ENCODE measurements at regions not wholly inside any gene's neighbourhood (a gene's known extent, or its start where the extent isn't known, plus 50 kb on each side); places are given as distances from the start of the nearest gene placed in this dataset.

DNA sequence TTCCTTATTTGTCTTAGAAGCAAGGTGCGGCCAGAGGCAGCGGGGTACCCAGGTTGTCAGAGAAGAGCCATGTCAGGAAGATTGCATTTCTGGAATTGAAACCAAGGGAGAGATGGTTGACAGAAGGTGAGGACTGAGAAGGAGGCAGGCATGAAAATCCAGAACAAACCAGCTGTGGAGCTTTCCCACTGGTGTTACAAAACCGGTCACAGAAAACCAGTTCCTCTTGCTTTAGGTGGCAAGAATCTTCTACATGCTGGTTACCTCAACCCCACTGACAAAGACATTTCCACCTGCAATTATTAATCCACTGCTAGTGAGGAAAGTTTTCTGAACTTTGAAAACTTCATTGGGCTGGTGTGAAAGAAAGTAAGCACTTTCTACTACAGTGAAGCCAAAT is 64.0 kb upstream of the MED4 start (continued):
- TF ChIP-seq, protein P1, sequence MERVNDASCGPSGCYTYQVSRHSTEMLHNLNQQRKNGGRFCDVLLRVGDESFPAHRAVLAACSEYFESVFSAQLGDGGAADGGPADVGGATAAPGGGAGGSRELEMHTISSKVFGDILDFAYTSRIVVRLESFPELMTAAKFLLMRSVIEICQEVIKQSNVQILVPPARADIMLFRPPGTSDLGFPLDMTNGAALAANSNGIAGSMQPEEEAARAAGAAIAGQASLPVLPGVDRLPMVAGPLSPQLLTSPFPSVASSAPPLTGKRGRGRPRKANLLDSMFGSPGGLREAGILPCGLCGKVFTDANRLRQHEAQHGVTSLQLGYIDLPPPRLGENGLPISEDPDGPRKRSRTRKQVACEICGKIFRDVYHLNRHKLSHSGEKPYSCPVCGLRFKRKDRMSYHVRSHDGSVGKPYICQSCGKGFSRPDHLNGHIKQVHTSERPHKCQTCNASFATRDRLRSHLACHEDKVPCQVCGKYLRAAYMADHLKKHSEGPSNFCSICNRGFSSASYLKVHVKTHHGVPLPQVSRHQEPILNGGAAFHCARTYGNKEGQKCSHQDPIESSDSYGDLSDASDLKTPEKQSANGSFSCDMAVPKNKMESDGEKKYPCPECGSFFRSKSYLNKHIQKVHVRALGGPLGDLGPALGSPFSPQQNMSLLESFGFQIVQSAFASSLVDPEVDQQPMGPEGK (CRISPR knock-in tag; IDR thresholded peaks at IDR 0.05; ENCODE audit: borderline replicate concordance) = no peak

DNA sequence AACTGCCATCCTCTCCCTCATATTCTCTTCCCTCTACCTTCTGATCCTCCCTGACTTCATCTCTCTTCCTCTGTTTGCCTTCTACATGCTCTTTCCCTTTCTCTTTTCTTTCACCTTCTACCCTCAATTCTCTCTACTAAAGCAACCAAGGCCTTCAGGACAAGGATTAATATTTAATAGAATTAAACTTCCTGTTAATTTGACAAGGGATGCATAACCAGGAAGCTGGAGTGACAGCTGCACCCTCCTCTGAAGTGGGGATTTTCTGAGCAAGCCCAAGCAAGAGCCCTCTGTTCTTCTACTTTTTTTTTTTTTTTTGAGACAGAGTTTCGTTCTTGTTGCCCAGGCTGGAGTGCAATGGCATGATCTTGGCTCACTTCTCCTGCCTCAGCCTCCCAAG is 63.4 kb upstream of the MED4 start:
- TF ChIP-seq CSDC2 (CRISPR knock-in tag; IDR thresholded peaks at IDR 0.05) (no peak), SNAI2 (CRISPR knock-in tag; IDR thresholded peaks at IDR 0.05) (no peak), ZNF565 (CRISPR knock-in tag; conservative IDR thresholded peaks at IDR 0.05; ENCODE audit: low read depth) (no peak), ZC3H10 (CRISPR knock-in tag; IDR thresholded peaks at IDR 0.05) (no peak), TCF4 (CRISPR knock-in tag; IDR thresholded peaks at IDR 0.05; ENCODE audit: borderline replicate concordance) (no peak), RARB (CRISPR knock-in tag; IDR thresholded peaks at IDR 0.05) (no peak), ISL1 (CRISPR knock-in tag; IDR thresholded peaks at IDR 0.05) (no peak)
- TF ChIP-seq, protein P2, sequence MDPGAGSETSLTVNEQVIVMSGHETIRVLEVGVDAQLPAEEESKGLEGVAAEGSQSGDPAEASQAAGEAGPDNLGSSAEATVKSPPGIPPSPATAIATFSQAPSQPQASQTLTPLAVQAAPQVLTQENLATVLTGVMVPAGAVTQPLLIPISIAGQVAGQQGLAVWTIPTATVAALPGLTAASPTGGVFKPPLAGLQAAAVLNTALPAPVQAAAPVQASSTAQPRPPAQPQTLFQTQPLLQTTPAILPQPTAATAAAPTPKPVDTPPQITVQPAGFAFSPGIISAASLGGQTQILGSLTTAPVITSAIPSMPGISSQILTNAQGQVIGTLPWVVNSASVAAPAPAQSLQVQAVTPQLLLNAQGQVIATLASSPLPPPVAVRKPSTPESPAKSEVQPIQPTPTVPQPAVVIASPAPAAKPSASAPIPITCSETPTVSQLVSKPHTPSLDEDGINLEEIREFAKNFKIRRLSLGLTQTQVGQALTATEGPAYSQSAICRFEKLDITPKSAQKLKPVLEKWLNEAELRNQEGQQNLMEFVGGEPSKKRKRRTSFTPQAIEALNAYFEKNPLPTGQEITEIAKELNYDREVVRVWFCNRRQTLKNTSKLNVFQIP (CRISPR knock-in tag; IDR thresholded peaks at IDR 0.05; ENCODE audit: borderline replicate concordance, low read depth) = no peak
- TF ChIP-seq, protein P1 (CRISPR knock-in tag; IDR thresholded peaks at IDR 0.05; ENCODE audit: borderline replicate concordance) = no peak
- ATAC-seq = no peak

GRCh38 chr13:48156466-48156865 is 61.6 kb upstream of the MED4 start:
- no peak for ATAC-seq
- TF ChIP-seq OSR1 (CRISPR knock-in tag; IDR thresholded peaks at IDR 0.05) = no peak
- no peak for TF ChIP-seq TOX (CRISPR knock-in tag; IDR thresholded peaks at IDR 0.05; ENCODE audit: borderline replicate concordance)
- TF ChIP-seq ARNTL (CRISPR knock-in tag; IDR thresholded peaks at IDR 0.05; ENCODE audit: borderline replicate concordance, low read depth) = no peak
- TF ChIP-seq ZC3H10 (CRISPR knock-in tag; IDR thresholded peaks at IDR 0.05) = no peak
- TF ChIP-seq, protein P3, sequence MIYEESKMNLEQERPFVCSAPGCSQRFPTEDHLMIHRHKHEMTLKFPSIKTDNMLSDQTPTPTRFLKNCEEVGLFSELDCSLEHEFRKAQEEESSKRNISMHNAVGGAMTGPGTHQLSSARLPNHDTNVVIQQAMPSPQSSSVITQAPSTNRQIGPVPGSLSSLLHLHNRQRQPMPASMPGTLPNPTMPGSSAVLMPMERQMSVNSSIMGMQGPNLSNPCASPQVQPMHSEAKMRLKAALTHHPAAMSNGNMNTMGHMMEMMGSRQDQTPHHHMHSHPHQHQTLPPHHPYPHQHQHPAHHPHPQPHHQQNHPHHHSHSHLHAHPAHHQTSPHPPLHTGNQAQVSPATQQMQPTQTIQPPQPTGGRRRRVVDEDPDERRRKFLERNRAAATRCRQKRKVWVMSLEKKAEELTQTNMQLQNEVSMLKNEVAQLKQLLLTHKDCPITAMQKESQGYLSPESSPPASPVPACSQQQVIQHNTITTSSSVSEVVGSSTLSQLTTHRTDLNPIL (CRISPR knock-in tag; IDR thresholded peaks at IDR 0.05; ENCODE audit: low read depth) = no peak
- TF ChIP-seq, protein P1 (CRISPR knock-in tag; IDR thresholded peaks at IDR 0.05; ENCODE audit: borderline replicate concordance) = no peak
- TF ChIP-seq SNAI2 (CRISPR knock-in tag; IDR thresholded peaks at IDR 0.05) = no peak
- TF ChIP-seq ZNF565 (CRISPR knock-in tag; conservative IDR thresholded peaks at IDR 0.05; ENCODE audit: low read depth) = no peak
- TF ChIP-seq ZFP3 (CRISPR knock-in tag; IDR thresholded peaks at IDR 0.05) = no peak
- TF ChIP-seq PPARA (CRISPR knock-in tag; IDR thresholded peaks at IDR 0.05; ENCODE audit: borderline replicate concordance) = no peak

DNA sequence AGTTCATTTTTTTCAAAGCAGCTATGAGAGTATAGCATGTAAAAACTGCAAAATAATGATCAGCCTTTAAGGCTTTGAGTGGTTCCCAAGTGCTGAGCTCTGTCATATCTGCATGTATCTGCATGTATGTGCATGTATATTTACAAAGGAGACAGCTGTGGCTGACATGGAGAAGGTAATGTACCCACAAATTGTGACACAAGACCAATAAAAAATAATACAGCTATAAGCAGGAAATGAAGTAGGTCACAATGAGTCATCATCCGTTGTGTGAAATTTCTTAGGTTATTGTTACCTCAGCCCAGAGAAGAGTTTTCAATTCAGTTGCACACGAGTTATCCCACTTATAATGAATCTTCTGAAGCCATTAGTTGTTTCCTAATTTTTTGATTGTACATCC is 60.9 kb upstream of the MED4 start:
- no peak for TF ChIP-seq ZC3H10 (CRISPR knock-in tag; IDR thresholded peaks at IDR 0.05)
- TF ChIP-seq ARNTL (CRISPR knock-in tag; IDR thresholded peaks at IDR 0.05; ENCODE audit: borderline replicate concordance, low read depth) = no peak
- TF ChIP-seq ZFP30 (CRISPR knock-in tag; IDR thresholded peaks at IDR 0.05) = no peak
- no peak for TF ChIP-seq BACH2 (CRISPR knock-in tag; IDR thresholded peaks at IDR 0.05; ENCODE audit: borderline replicate concordance)
- TF ChIP-seq, protein P2 (CRISPR knock-in tag; IDR thresholded peaks at IDR 0.05; ENCODE audit: borderline replicate concordance, low read depth) = no peak
- TF ChIP-seq, protein P1 (CRISPR knock-in tag; IDR thresholded peaks at IDR 0.05; ENCODE audit: borderline replicate concordance) = no peak
- no peak for TF ChIP-seq ESRRG (CRISPR knock-in tag; IDR thresholded peaks at IDR 0.05)
- TF ChIP-seq, protein P4, sequence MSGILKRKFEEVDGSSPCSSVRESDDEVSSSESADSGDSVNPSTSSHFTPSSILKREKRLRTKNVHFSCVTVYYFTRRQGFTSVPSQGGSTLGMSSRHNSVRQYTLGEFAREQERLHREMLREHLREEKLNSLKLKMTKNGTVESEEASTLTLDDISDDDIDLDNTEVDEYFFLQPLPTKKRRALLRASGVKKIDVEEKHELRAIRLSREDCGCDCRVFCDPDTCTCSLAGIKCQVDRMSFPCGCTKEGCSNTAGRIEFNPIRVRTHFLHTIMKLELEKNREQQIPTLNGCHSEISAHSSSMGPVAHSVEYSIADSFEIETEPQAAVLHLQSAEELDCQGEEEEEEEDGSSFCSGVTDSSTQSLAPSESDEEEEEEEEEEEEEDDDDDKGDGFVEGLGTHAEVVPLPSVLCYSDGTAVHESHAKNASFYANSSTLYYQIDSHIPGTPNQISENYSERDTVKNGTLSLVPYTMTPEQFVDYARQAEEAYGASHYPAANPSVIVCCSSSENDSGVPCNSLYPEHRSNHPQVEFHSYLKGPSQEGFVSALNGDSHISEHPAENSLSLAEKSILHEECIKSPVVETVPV (CRISPR knock-in tag; IDR thresholded peaks at IDR 0.05) = no peak
- TF ChIP-seq ZFP3 (CRISPR knock-in tag; IDR thresholded peaks at IDR 0.05) = no peak
- TF ChIP-seq TCF4 (CRISPR knock-in tag; IDR thresholded peaks at IDR 0.05; ENCODE audit: borderline replicate concordance) = no peak
- TF ChIP-seq ZNF565 (CRISPR knock-in tag; conservative IDR thresholded peaks at IDR 0.05; ENCODE audit: low read depth) = no peak
- no peak for TF ChIP-seq SNAI2 (CRISPR knock-in tag; IDR thresholded peaks at IDR 0.05)
- no peak for ATAC-seq

Measured in SK-N-SH treated with all-trans-retinoic acid at 6 μM for 48 hours (cell line).